NB4 (cell line): ENCODE measurements at regions not wholly inside any gene's neighbourhood (a gene's known extent, or its start where the extent isn't known, plus 50 kb on each side); places are given as distances from the start of the nearest gene placed in this dataset.

ENCODE experiments used
- CTCF ChIP-seq: IDR thresholded peaks from one replicate; pipeline ENCODE4 v1.5.1; 2012; ENCODE audit warnings: low read depth, low read length
- POLR2A ChIP-seq: IDR thresholded peaks from 2 replicates; pipeline ENCODE4 v1.6.1; 2011; ENCODE audit warnings: mild to moderate bottlenecking; ENCODE audit not compliant: insufficient read length; ENCODE audit errors: extremely low read depth

- no peak for TF ChIP-seq CTCF
- TF ChIP-seq POLR2A, result no peak
Measured at GRCh38 chr19:46967578-46968032, 52.0 kb upstream of the NPAS1 start.
